GM12891 (cell line): ENCODE measurements at regions not wholly inside any gene's neighbourhood (a gene's known extent, or its start where the extent isn't known, plus 50 kb on each side); places are given as distances from the start of the nearest gene placed in this dataset.

Source experiments
- POLR2A ChIP-seq: IDR thresholded peaks from 2 replicates; pipeline ENCODE4 v1.6.1; 2011; ENCODE audit warnings: low read depth, low read length, control low read depth
- POLR2AphosphoS5 ChIP-seq: IDR thresholded peaks from 2 replicates; pipeline ENCODE4 v1.6.1; 2011; ENCODE audit warnings: low read depth, low read length, control low read depth
- SPI1 ChIP-seq: IDR thresholded peaks from 2 replicates; pipeline ENCODE4 v1.6.1; 2011; ENCODE audit warnings: low read depth, low read length, control low read depth
- TAF1 ChIP-seq: IDR thresholded peaks from 2 replicates; pipeline ENCODE4 v1.6.1; 2011; ENCODE audit warnings: low read depth, low read length, control low read depth

GRCh38 chr15:29534378-29534777 is 264.8 kb upstream of the NSMCE3 start:
- TF ChIP-seq POLR2AphosphoS5 (no peak), POLR2A (no peak), SPI1 (no peak), TAF1 (no peak)
